IPS-18c (cell line): ENCODE measurements at regions not wholly inside any gene's neighbourhood (a gene's known extent, or its start where the extent isn't known, plus 50 kb on each side); places are given as distances from the start of the nearest gene placed in this dataset.
"Not testable (repeated sequence)": the region's sequence is repeated elsewhere in the genome, so short reads cannot be mapped to it uniquely, and the experiment has no call there.

Experiments
- H3K4me3 ChIP-seq: 2 replicates; pipeline ENCODE4 v1.7.0; 2013; ENCODE audit warnings: low read depth, mild to moderate bottlenecking, low read length, moderate library complexity; ENCODE audit not compliant: insufficient read depth
- H3K9me3 ChIP-seq: one replicate; pipeline ENCODE4 v1.6.1; 2013; ENCODE audit warnings: mild to moderate bottlenecking, low read length, moderate library complexity; ENCODE audit not compliant: control insufficient read depth, insufficient read depth

- no peaks in the 10 kb centered on the region for H3K9me3 ChIP-seq
- no peak overlapping the region for H3K4me3 ChIP-seq
These were observed 1160.8 kb downstream of the REEP3 start for GRCh38 chr10:64682043-64682442.

- no peaks in the 10 kb centered on the region for H3K9me3 ChIP-seq
- no peak overlapping the region for H3K4me3 ChIP-seq
These were observed 1169.0 kb downstream of the REEP3 start for GRCh38 chr10:64690194-64690593.

GRCh38 chr10:64699244-64699643 is 1178.0 kb downstream of the REEP3 start:
- no peak overlapping the region for H3K4me3 ChIP-seq
- no peaks in the 10 kb centered on the region for H3K9me3 ChIP-seq

GRCh38 chr10:64702086-64702485 is 1180.9 kb downstream of the REEP3 start:
- H3K9me3 ChIP-seq, H3K4me3 ChIP-seq: not testable (repeated sequence)

- no peaks in the 10 kb centered on the region for H3K9me3 ChIP-seq
- H3K4me3 ChIP-seq: no peak overlapping the region
These were observed 1187.9 kb downstream of the REEP3 start for GRCh38 chr10:64708884-64709681.

GRCh38 chr10:64726466-64726865 is 1205.3 kb downstream of the REEP3 start:
- Histone ChIP-seq H3K9me3 (no peaks in the 10 kb centered on the region), H3K4me3 (no peak overlapping the region)

GRCh38 chr10:64731016-64731415 is 1209.8 kb downstream of the REEP3 start:
- Histone ChIP-seq H3K4me3 (no peak overlapping the region), H3K9me3 (no peaks in the 10 kb centered on the region)

GRCh38 chr10:64732372-64732957 is 1211.3 kb downstream of the REEP3 start:
- Histone ChIP-seq H3K9me3 (peaks cover 2% of the 10 kb centered on the region), H3K4me3 (no peak overlapping the region)

- H3K9me3 ChIP-seq: peaks cover 2% of the 10 kb centered on the region
- H3K4me3 ChIP-seq: no peak overlapping the region
These were observed 1212.8 kb downstream of the REEP3 start for GRCh38 chr10:64733980-64734379.

- peaks cover 2% of the 10 kb centered on the region for H3K9me3 ChIP-seq
These were observed 1217.3 kb downstream of the REEP3 start for GRCh38 chr10:64738462-64738861.

GRCh38 chr10:64745565-64745964 is 1224.4 kb downstream of the REEP3 start:
- H3K9me3 ChIP-seq: no peaks in the 10 kb centered on the region

More at GRCh38 chr10:64738462-64738861, 1217.3 kb downstream of the REEP3 start:
- no peak overlapping the region for H3K4me3 ChIP-seq

GRCh38 chr10:64750672-64751071 is 1229.5 kb downstream of the REEP3 start:
- no peak overlapping the region for H3K4me3 ChIP-seq
- peaks cover 2% of the 10 kb centered on the region for H3K9me3 ChIP-seq

More at GRCh38 chr10:64745565-64745964, 1224.4 kb downstream of the REEP3 start:
- no peak overlapping the region for H3K4me3 ChIP-seq

GRCh38 chr10:64753516-64753915 is 1232.3 kb downstream of the REEP3 start:
- peaks cover 2% of the 10 kb centered on the region for H3K9me3 ChIP-seq
- no peak overlapping the region for H3K4me3 ChIP-seq

GRCh38 chr10:64760371-64760770 is 1239.2 kb downstream of the REEP3 start:
- Histone ChIP-seq H3K9me3 (no peaks in the 10 kb centered on the region), H3K4me3 (no peak overlapping the region)

- H3K4me3 ChIP-seq: no peak overlapping the region
- no peaks in the 10 kb centered on the region for H3K9me3 ChIP-seq
These were observed 1241.7 kb downstream of the REEP3 start for GRCh38 chr10:64762861-64763260.

- Histone ChIP-seq H3K9me3 (no peaks in the 10 kb centered on the region), H3K4me3 (no peak overlapping the region)
These were observed 1244.3 kb downstream of the REEP3 start for GRCh38 chr10:64765498-64765897.

- Histone ChIP-seq H3K9me3 (no peaks in the 10 kb centered on the region), H3K4me3 (no peak overlapping the region)
These were observed 1250.3 kb downstream of the REEP3 start for GRCh38 chr10:64771253-64772050.

GRCh38 chr10:64773357-64773756 is 1252.2 kb downstream of the REEP3 start:
- Histone ChIP-seq H3K4me3 (no peak overlapping the region), H3K9me3 (no peaks in the 10 kb centered on the region)
